WTC11 (cell line): ENCODE measurements at regions not wholly inside any gene's neighbourhood (a gene's known extent, or its start where the extent isn't known, plus 50 kb on each side); places are given as distances from the start of the nearest gene placed in this dataset.

Source experiments
- ATAC-seq: fragments of 200-7000 bp; cut with Tn5 transposase; 2 replicates; pipeline ENCODE4 v1.10.0; 2021; ENCODE audit warnings: mild to moderate bottlenecking, moderate library complexity
- CTCF ChIA-PET: fragments of 300-600 bp; sonication (Branson Sonifier 250); formaldehyde crosslinking; loops from one replicate; lab custom pipeline; 2021; ENCODE audit warnings: antibody characterized with exemption; lab: Charles Lee
- POLR2A ChIA-PET: fragments of 350-600 bp; sonication (Branson Sonifier 250); formaldehyde crosslinking; loops from one replicate; lab custom pipeline; 2021; ENCODE audit warnings: antibody characterized with exemption; lab: Charles Lee
- DNase-seq: peaks from one replicate; pipeline ENCODE4 v3.0.0; 2021; ENCODE audit warnings: low spot score
- H3K27ac Mint-ChIP-seq: 2 replicates; pipeline ENCODE4 v1.8.0; 2021; ENCODE audit warnings: mixed read lengths
- H3K27me3 Mint-ChIP-seq: 2 replicates; pipeline ENCODE4 v1.8.0; 2021; ENCODE audit warnings: low read depth, mild to moderate bottlenecking, moderate library complexity, mixed read lengths
- H3K36me3 Mint-ChIP-seq: 2 replicates; pipeline ENCODE4 v1.8.0; 2021; ENCODE audit warnings: mixed read lengths
- H3K4me1 Mint-ChIP-seq: 2 replicates; pipeline ENCODE4 v1.8.0; 2022; ENCODE audit warnings: mixed read lengths
- H3K4me3 Mint-ChIP-seq: 2 replicates; pipeline ENCODE4 v1.8.0; 2021; ENCODE audit warnings: mild to moderate bottlenecking, moderate library complexity, mixed read lengths
- H3K9me3 Mint-ChIP-seq: 2 replicates; pipeline ENCODE4 v1.8.0; 2021; ENCODE audit warnings: mixed read lengths
- AFF4 ChIP-seq: sonication (generic); formaldehyde crosslinking; IDR thresholded peaks from 2 replicates; pipeline ENCODE4 v1.8.1; 2023; ENCODE audit warnings: mild to moderate bottlenecking, missing genetic modification reagents, borderline replicate concordance
- ATF1 ChIP-seq: sonication (generic); formaldehyde crosslinking; IDR thresholded peaks from 2 replicates; pipeline ENCODE4 v1.8.1; 2023; ENCODE audit warnings: mild to moderate bottlenecking, moderate library complexity, missing genetic modification reagents
- CREB1 ChIP-seq: sonication (generic); formaldehyde crosslinking; IDR thresholded peaks from 2 replicates; pipeline ENCODE4 v1.8.0; 2023; ENCODE audit warnings: mild to moderate bottlenecking, missing genetic modification reagents
- E2F1 ChIP-seq: sonication (generic); formaldehyde crosslinking; IDR thresholded peaks from 2 replicates; pipeline ENCODE4 v1.8.0; 2022; ENCODE audit warnings: mild to moderate bottlenecking, missing genetic modification reagents
- E2F5 ChIP-seq: sonication (generic); formaldehyde crosslinking; IDR thresholded peaks from 2 replicates; pipeline ENCODE4 v1.8.1; 2022; ENCODE audit warnings: mild to moderate bottlenecking, moderate library complexity, missing genetic modification reagents
- FOXP1 ChIP-seq: sonication (generic); formaldehyde crosslinking; IDR thresholded peaks from 2 replicates; pipeline ENCODE4 v1.8.0; 2022; ENCODE audit warnings: missing genetic modification reagents, mild to moderate bottlenecking, moderate library complexity, borderline replicate concordance
- FOXP4 ChIP-seq: sonication (generic); formaldehyde crosslinking; IDR thresholded peaks from 2 replicates; pipeline ENCODE4 v1.8.0; 2022; ENCODE audit warnings: mild to moderate bottlenecking, missing genetic modification reagents
- MAX ChIP-seq: sonication (generic); formaldehyde crosslinking; IDR thresholded peaks from 2 replicates; pipeline ENCODE4 v1.8.0; 2022; ENCODE audit warnings: mild to moderate bottlenecking, missing genetic modification reagents
- NFE2L1 ChIP-seq: sonication (generic); formaldehyde crosslinking; IDR thresholded peaks from 2 replicates; pipeline ENCODE4 v1.8.1; 2023; ENCODE audit warnings: missing genetic modification reagents
- NFYB ChIP-seq: sonication (generic); formaldehyde crosslinking; conservative IDR thresholded peaks from 2 replicates; pipeline ENCODE4 v1.8.0; 2022; ENCODE audit warnings: low read depth, missing genetic modification reagents
- OVOL2 ChIP-seq: fragments of 250-450 bp; sonication (Bioruptor Pico); IDR thresholded peaks from 2 replicates; pipeline ENCODE4 v1.9.0; 2021; ENCODE audit warnings: mild to moderate bottlenecking, borderline replicate concordance
- PREB ChIP-seq: sonication (generic); formaldehyde crosslinking; IDR thresholded peaks from 2 replicates; pipeline ENCODE4 v1.8.1; 2022; ENCODE audit warnings: mild to moderate bottlenecking, missing genetic modification reagents, moderate library complexity, borderline replicate concordance
- SOX15 ChIP-seq: fragments of 250-450 bp; sonication (Bioruptor Pico); IDR thresholded peaks from 2 replicates; pipeline ENCODE4 v1.9.0; 2021; ENCODE audit warnings: mild to moderate bottlenecking
- SP1 ChIP-seq: sonication (generic); formaldehyde crosslinking; conservative IDR thresholded peaks from 2 replicates; pipeline ENCODE4 v1.8.1; 2022; ENCODE audit warnings: missing genetic modification reagents
- TCF7 ChIP-seq: sonication (generic); formaldehyde crosslinking; IDR thresholded peaks from 2 replicates; pipeline ENCODE4 v1.8.0; 2022; ENCODE audit warnings: mild to moderate bottlenecking, low read depth, missing genetic modification reagents, moderate library complexity
- TEAD4 ChIP-seq: sonication (generic); formaldehyde crosslinking; IDR thresholded peaks from 2 replicates; pipeline ENCODE4 v1.8.0; 2022; ENCODE audit warnings: mild to moderate bottlenecking, missing genetic modification reagents
- TP53 ChIP-seq: sonication (generic); formaldehyde crosslinking; IDR thresholded peaks from 2 replicates; pipeline ENCODE4 v1.8.1; 2023; ENCODE audit warnings: mild to moderate bottlenecking, missing genetic modification reagents
- ZBTB21 ChIP-seq: sonication (generic); formaldehyde crosslinking; IDR thresholded peaks from 2 replicates; pipeline ENCODE4 v1.8.1; 2023; ENCODE audit warnings: mild to moderate bottlenecking, missing genetic modification reagents, borderline replicate concordance
- ZMAT4 ChIP-seq: fragments of 250-450 bp; sonication (Bioruptor Pico); IDR thresholded peaks from 2 replicates; pipeline ENCODE4 v1.9.0; 2021; ENCODE audit warnings: mild to moderate bottlenecking
- ZNF219 ChIP-seq: sonication (generic); formaldehyde crosslinking; IDR thresholded peaks from 2 replicates; pipeline ENCODE4 v1.8.0; 2023; ENCODE audit warnings: missing genetic modification reagents, mild to moderate bottlenecking, borderline replicate concordance
- ZNF263 ChIP-seq: sonication (generic); formaldehyde crosslinking; IDR thresholded peaks from 2 replicates; pipeline ENCODE4 v1.8.1; 2022; ENCODE audit warnings: low read depth, mild to moderate bottlenecking, moderate library complexity, missing genetic modification reagents
- ZNF396 ChIP-seq: fragments of 250-450 bp; sonication (Bioruptor Pico); IDR thresholded peaks from 2 replicates; pipeline ENCODE4 v1.8.0; 2021; ENCODE audit warnings: mild to moderate bottlenecking, moderate library complexity, borderline replicate concordance

- Mint-ChIP-seq H3K9me3 (no peaks in the 10 kb centered on the region), H3K4me1 (no peaks in the 10 kb centered on the region), H3K27ac (no peak overlapping the region), H3K27me3 (no peaks in the 10 kb centered on the region), H3K36me3 (no peaks in the 10 kb centered on the region), H3K4me3 (no peak overlapping the region)
- ATAC-seq = no peak
- POLR2A ChIA-PET = no interaction called here
- CTCF ChIA-PET = interaction anchor here (0.7 kb wide), 1 partner anchor 8 kb away, joined by 3 read pairs; no protein-coding TSS in a partner anchor
- TF ChIP-seq ZNF263 (no peak), CREB1 (no peak), E2F1 (CRISPR knock-in tag) (no peak), TEAD4 (CRISPR knock-in tag) (no peak)
- no peak for DNase-seq
Measured at GRCh38 chr2:238694922-238695321, 153.0 kb upstream of the TWIST2 start.

GRCh38 chr2:238695538-238695937 is 152.3 kb upstream of the TWIST2 start:
- no peak overlapping the region for H3K4me3 Mint-ChIP-seq
- H3K27ac Mint-ChIP-seq = no peak overlapping the region
- ATAC-seq = no peak
- H3K36me3 Mint-ChIP-seq = no peaks in the 10 kb centered on the region
- TF ChIP-seq NFYB (CRISPR knock-in tag) = no peak
- no peak for TF ChIP-seq OVOL2
- no peak for TF ChIP-seq ZNF396 (CRISPR knock-in tag)
- no peak for TF ChIP-seq ATF1
- TF ChIP-seq ZMAT4 = no peak
- no peak for TF ChIP-seq SP1 (CRISPR knock-in tag)
- TF ChIP-seq E2F5 (CRISPR knock-in tag) = no peak
- TF ChIP-seq SOX15 (CRISPR knock-in tag) = no peak
- TF ChIP-seq NFE2L1 = no peak
- no peak for TF ChIP-seq TCF7 (CRISPR knock-in tag)
- no peak for TF ChIP-seq FOXP1 (CRISPR knock-in tag)
- H3K9me3 Mint-ChIP-seq = no peaks in the 10 kb centered on the region
- H3K27me3 Mint-ChIP-seq = no peaks in the 10 kb centered on the region
- ChIA-PET POLR2A (no interaction called here), CTCF (interaction anchor here (0.7 to 1.3 kb wide), 2 partner anchors 9 to 172 kb away, joined by 3 read pairs; no protein-coding TSS in a partner anchor)
- no peaks in the 10 kb centered on the region for H3K4me1 Mint-ChIP-seq
- DNase-seq = no peak

- no peak for DNase-seq
- Mint-ChIP-seq H3K27ac (no peak overlapping the region), H3K4me3 (no peak overlapping the region), H3K36me3 (no peaks in the 10 kb centered on the region)
- ChIA-PET POLR2A (no interaction called here), CTCF (interaction anchor here (1.2 to 1.3 kb wide), 2 partner anchors 75 to 173 kb away, joined by 3 read pairs; no protein-coding TSS in a partner anchor)
- no peak for TF ChIP-seq SP1 (CRISPR knock-in tag)
- no peak for TF ChIP-seq TP53 (CRISPR knock-in tag)
- TF ChIP-seq ZNF219 = no peak
- TF ChIP-seq, all 79 proteins: peak for 0
- no peaks in the 10 kb centered on the region for H3K9me3 Mint-ChIP-seq
- H3K4me1 Mint-ChIP-seq = no peaks in the 10 kb centered on the region
- no peak for ATAC-seq
- no peaks in the 10 kb centered on the region for H3K27me3 Mint-ChIP-seq
Measured at GRCh38 chr2:238696331-238696730, 151.6 kb upstream of the TWIST2 start.

- H3K36me3 Mint-ChIP-seq = no peaks in the 10 kb centered on the region
- H3K27me3 Mint-ChIP-seq = no peaks in the 10 kb centered on the region
- POLR2A ChIA-PET = no interaction called here
- no peak overlapping the region for H3K27ac Mint-ChIP-seq
- DNase-seq (no peak), ATAC-seq (no peak)
- no peaks in the 10 kb centered on the region for H3K4me1 Mint-ChIP-seq
- no peak overlapping the region for H3K4me3 Mint-ChIP-seq
- CTCF ChIA-PET = interaction anchor here (0.8 to 1.3 kb wide), 3 partner anchors 57 to 174 kb away, joined by 3 to 6 read pairs (median 3); no protein-coding TSS in a partner anchor
- no peaks in the 10 kb centered on the region for H3K9me3 Mint-ChIP-seq
- TF ChIP-seq FOXP4 (CRISPR knock-in tag) (no peak), AFF4 (CRISPR knock-in tag) (no peak), PREB (CRISPR knock-in tag) (no peak), MAX (no peak), ZBTB21 (CRISPR knock-in tag) (no peak)
Measured at GRCh38 chr2:238696786-238697185, 151.1 kb upstream of the TWIST2 start.
